NAMALWA (cell line): ENCODE measurements at regions not wholly inside any gene's neighbourhood (a gene's known extent, or its start where the extent isn't known, plus 50 kb on each side); places are given as distances from the start of the nearest gene placed in this dataset.

Experiments
- DNase-seq: peaks from one replicate; pipeline ENCODE4 v3.0.0-alpha.2; 2015; ENCODE audit warnings: low spot score

GRCh38 chr5:26231316-26231715 lies 807.1 kb downstream of the CDH9 start:
- no peak for DNase-seq

DNA sequence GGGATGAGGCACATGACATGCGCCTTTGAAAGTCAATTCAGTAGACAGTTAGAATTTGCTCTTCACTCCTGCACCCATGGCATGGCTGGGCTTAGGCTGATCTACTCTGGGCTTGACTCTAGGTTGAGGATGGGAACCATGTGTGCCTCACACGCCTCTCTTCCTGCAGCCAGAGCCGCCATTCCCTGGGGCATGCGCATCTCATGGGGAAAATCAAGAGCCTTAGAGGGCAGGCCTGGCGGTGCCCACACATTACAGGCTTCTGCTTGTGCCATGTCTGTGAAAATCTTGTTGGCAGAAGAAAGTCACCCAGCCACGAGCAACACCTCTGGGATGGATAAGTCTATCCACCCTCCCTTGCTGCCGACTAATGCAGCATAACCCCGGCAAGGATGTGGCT lies 808.5 kb downstream of the CDH9 start:
- no peak for DNase-seq

GRCh38 chr5:26227245-26227644 lies 811.1 kb downstream of the CDH9 start:
- DNase-seq, result no peak

DNA sequence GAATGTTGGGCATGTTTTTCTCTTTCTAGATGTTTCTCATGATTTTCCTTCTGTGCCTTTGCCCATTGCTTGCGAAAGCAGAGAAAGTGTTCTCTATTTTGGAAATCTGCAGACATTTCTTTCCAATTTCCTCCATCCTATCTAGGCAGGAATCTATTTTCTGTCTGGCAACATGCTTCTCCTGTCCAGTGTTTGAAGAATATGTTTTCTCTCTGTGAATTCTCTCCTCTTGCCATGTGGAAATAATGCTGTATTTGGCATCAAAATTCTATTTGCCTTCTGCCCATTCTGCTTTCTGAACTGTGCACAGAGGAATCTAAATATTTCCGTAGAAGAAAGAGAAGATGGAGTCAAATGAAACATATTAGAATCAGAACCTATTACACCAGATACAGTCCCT lies 833.3 kb downstream of the CDH9 start:
- DNase-seq, result no peak

DNA sequence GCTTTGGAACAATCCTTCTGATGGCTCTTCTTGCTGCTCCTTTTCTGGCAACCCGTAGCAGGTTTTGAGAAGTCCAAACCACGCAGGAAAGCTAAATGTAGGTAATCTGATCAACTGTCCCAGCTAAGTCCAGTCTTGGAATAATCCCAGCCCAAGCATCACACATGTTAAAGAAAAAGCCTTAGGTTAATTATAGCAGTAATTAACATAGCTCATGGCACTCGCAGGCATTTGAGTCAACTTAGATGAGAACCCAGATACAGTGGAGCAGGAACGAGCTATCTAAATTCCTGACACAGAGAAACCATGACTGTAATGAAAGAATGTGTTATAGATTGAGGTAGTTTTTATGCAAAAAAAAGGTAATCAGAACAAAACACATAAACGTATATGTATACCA lies 844.8 kb downstream of the CDH9 start:
- no peak for DNase-seq

GRCh38 chr5:26192486-26192885 lies 845.9 kb downstream of the CDH9 start:
- no peak for DNase-seq

DNA sequence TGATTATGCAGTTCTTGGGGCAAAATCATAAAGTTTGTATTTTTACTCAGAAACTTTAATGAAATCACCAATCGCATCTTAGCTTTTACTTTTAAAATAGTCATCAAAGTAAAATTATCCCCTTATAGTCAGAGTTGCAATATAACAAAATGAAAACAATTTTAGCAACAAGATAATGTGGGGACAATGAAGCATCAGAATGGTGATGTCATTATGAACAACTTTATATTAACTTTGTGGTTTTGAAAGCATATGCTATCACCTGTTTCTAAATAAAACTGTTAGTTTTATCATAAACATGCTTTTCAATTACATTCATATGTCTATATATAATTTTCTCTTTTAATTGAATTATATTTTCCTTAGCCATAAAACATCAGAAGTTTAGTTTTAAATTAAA lies 856.8 kb downstream of the CDH9 start:
- DNase-seq, result no peak

- no peak for DNase-seq
Observed at GRCh38 chr5:26148569-26149107, 889.7 kb downstream of the CDH9 start.

GRCh38 chr5:26143259-26143658 lies 895.1 kb downstream of the CDH9 start:
- no peak for DNase-seq

GRCh38 chr5:26121338-26121737 lies 917.0 kb downstream of the CDH9 start:
- DNase-seq, result peak; percentile 42

DNA sequence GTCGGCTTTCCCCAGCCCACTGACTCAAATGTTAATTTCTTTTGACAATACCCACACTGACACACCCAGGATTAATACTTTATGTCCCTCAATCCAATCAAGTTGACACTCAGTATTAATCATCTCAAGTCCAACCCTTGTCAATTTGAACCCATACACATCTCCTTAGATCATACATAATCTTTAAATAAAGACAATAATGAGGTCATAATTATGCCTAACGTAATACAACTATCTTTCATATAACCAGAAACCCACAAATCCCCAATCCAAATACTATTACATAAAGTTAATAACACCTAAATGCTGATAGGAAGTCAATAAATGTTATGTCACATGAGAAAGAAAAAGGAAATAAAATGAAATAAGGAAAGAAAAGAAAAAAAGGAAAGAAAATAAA lies 934.2 kb downstream of the CDH9 start:
- DNase-seq, result no peak

GRCh38 chr5:26060212-26060611 lies 978.2 kb downstream of the CDH9 start:
- DNase-seq, result no peak

DNA sequence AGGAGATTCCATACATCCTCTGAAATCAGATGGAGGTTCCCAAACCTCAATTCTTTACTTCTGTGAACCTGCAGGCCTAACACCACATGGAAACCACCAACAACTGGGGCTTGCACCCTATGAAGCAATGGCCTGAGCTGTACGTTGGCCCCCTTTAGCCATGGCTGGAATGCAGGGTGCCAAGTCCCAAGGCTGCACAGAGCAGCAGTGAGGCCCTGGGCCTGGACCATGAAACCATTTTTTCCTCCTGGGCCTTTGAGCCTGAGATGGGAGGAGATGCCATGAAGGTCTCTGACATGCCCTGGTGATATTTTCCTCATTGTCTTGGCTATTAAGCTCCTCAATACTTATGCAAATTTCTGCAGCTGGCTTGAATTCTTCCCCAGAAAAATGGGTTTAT lies 983.8 kb downstream of the CDH9 start:
- no peak for DNase-seq

DNA sequence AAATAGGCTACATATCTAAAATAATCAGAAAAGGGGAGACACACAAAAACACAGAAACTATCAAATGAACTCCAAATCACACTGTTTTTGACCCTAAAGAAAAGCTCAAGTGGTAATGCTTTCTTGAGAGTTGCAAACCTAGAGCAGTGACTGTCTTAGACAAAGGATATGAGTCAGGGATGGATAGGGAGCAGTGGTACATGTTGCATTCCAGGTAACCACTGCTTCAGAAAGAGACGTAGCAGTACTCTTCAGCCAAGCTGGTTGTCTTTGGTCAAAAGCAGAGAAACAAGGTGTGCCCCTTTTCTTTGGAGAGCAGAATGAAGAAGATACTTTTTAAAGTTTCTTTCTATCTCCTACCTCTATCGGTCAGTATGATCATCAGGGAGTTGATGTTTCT lies 1003.6 kb downstream of the CDH9 start:
- DNase-seq, result no peak

DNA sequence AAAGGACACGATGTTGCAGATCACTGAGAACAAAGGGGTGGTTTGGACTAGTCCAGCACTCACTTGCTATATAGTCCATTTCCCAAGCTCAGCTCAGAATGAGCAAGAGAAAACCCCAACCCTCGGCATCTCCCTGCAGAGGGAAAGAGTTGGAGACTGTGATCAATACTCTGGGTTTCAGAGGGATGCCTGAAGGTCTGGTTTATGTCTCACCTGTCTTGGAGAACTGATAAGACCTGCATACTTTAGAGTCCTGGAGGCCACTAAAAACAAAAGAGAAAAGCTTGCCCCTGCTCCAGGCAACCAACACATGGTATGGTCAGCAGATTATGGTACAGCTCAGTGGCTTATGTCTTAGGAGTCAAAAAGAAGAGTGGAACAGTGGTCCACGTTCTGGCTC lies 1006.9 kb downstream of the CDH9 start:
- DNase-seq, result no peak

DNA sequence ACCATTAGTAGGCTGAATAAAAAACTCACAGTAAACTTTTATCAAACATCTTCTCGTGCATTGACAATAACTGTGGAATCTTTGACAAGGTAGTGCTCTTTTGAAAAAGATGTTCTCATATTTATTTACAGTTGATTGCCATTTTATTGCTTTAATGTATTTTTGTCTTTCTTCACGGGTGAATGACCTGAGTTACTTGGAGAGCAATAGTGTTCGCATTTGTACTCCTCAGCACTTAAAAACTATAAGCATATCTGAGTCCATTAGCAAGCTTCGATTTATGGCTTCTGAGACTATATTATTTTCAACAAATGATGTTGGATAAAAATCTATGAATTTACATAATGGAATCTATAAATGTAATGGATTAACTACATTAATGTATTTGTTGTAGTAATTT lies 1012.3 kb downstream of the CDH9 start:
- DNase-seq, result no peak

GRCh38 chr5:26024774-26025173 lies 1013.6 kb downstream of the CDH9 start:
- peak; percentile 53 for DNase-seq

GRCh38 chr5:26023361-26023760 lies 1015.0 kb downstream of the CDH9 start:
- DNase-seq, result no peak

- DNase-seq, result no peak
Observed at GRCh38 chr5:26014206-26014605, 1024.2 kb downstream of the CDH9 start.

DNA sequence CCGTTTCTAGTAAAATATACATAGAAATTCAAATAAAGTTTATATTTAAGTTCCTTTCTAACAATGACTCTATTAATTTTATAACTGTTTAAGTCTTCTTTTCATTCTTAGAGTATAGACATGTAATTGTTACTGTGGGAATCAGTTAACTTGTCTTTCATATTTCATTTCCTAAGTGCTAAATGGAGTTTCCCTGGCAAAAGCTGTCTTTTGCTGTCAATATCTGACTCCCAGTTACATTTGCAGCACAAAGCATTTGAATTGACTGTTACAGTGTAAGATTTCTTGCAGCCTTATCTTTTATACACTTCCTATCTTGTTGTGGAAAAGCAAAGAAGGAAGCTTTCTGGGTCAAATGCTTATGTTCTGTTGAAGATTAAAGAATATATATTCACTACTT lies 1026.3 kb downstream of the CDH9 start:
- DNase-seq, result no peak

DNA sequence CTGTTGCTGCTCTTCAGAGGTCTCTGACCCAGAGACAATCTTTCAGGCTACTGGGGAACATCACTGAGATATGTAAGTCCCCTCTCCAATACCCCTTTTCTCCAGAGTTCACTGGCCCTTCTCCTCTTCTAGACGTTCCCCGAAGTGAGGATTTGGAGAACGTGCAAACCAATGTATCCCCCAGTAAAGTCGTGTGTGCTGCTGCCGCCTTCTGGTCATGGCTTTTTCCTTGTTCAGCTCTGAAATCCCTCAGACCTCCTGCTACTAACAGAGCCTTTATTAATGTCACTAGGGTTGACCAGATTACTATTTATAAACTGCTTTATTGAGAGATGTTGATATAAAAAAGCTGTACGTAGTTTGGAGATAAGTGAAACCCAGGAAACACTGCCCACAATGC lies 1028.6 kb downstream of the CDH9 start:
- DNase-seq, result peak; percentile 67

GRCh38 chr5:26003966-26004365 lies 1034.4 kb downstream of the CDH9 start:
- DNase-seq, result peak; percentile 40

GRCh38 chr5:25995209-25995608 lies 1043.2 kb downstream of the CDH9 start:
- no peak for DNase-seq

DNA sequence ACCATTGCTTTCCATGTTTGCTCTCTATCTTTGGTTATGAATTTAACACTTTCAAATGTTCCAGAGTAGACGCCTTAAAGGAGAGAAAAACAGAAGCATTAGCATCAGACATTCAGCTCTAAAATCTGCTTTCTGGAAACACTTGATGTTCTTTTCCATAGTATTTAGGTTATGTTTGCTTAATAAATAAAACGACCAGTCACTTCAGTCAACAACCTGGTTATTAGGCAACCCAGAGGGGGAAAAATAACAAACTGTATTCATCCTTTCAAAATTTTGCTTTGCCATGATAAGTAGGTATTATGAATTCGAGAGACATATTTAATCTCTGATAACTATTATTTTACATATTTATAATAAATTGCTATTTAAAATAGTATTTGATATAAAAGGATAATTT lies 1044.7 kb downstream of the CDH9 start:
- no peak for DNase-seq

- DNase-seq, result no peak
Observed at GRCh38 chr5:25991639-25992038, 1046.7 kb downstream of the CDH9 start.
